ENCODE measurements at regions not wholly inside any gene's neighbourhood (a gene's known extent, or its start where the extent isn't known, plus 50 kb on each side); places are given as distances from the start of the nearest gene placed in this dataset.

- TF ChIP-seq EZH2 (IDR thresholded peaks at IDR 0.05; ENCODE audit: low read depth, low read length, severe bottlenecking) = no peak
- TF ChIP-seq ATF3 (IDR thresholded peaks at IDR 0.05; ENCODE audit: insufficient read depth, low read depth, low read length) = no peak
- no peak for TF ChIP-seq CHD7 (IDR thresholded peaks at IDR 0.05; ENCODE audit: insufficient replicate concordance, low read length)
- no peak for TF ChIP-seq CEBPB (IDR thresholded peaks at IDR 0.05; ENCODE audit: low read depth, low read length)
- no peak for TF ChIP-seq SIX5 (IDR thresholded peaks at IDR 0.05; ENCODE audit: low read depth, low read length)
- TF ChIP-seq GTF2F1 (IDR thresholded peaks at IDR 0.05; ENCODE audit: borderline replicate concordance, low read depth, low read length) = no peak
Observed at GRCh38 chr20:11255455-11255854, 581.7 kb upstream of the JAG1 start (continued).

Data from H1 (cell line).